OCI-LY7 (cell line): ENCODE measurements at regions not wholly inside any gene's neighbourhood (a gene's known extent, or its start where the extent isn't known, plus 50 kb on each side); places are given as distances from the start of the nearest gene placed in this dataset.

Experiments used
- EZH2phosphoT487 ChIP-seq: fragments of 200-600 bp; sonication (generic); IDR thresholded peaks from 2 replicates; pipeline ENCODE4 v1.6.1; 2018; ENCODE audit warnings: low read depth, borderline replicate concordance, mild to moderate bottlenecking, mixed run types, antibody characterized with exemption, low read length, moderate library complexity, mixed read lengths
- TF ChIP-seq, protein P1 (sequence below): fragments of 200-600 bp; sonication (generic); conservative IDR thresholded peaks from 2 replicates; pipeline ENCODE4 v1.5.1; 2014; ENCODE audit warnings: mild to moderate bottlenecking, antibody characterized with exemption, low read length, moderate library complexity, mixed read lengths

DNA sequence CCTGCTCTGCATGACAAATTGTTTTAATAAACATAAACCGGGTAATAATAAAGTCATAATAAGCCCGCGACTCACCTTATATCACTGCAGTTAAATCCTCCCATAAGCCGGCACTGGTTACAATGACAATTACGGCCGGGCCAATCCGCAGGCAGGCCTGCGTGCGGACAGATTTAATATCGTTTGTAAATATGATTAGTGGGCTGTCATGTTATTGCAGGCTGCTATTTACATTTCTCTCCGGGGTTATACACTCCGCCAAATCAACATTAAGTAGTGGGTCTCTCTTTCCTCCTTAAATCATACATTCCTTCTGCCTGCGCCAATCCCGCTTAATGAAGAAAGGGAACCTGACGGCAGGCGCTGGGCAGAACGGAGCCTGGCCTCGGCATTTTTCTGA is 51.8 kb upstream of the LMO1 start:
- TF ChIP-seq, protein P1, sequence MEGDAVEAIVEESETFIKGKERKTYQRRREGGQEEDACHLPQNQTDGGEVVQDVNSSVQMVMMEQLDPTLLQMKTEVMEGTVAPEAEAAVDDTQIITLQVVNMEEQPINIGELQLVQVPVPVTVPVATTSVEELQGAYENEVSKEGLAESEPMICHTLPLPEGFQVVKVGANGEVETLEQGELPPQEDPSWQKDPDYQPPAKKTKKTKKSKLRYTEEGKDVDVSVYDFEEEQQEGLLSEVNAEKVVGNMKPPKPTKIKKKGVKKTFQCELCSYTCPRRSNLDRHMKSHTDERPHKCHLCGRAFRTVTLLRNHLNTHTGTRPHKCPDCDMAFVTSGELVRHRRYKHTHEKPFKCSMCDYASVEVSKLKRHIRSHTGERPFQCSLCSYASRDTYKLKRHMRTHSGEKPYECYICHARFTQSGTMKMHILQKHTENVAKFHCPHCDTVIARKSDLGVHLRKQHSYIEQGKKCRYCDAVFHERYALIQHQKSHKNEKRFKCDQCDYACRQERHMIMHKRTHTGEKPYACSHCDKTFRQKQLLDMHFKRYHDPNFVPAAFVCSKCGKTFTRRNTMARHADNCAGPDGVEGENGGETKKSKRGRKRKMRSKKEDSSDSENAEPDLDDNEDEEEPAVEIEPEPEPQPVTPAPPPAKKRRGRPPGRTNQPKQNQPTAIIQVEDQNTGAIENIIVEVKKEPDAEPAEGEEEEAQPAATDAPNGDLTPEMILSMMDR = no peak
- TF ChIP-seq EZH2phosphoT487 = no peak
